Vagina (tissue), 2 donors: ENCODE measurements at regions not wholly inside any gene's neighbourhood (a gene's known extent, or its start where the extent isn't known, plus 50 kb on each side); places are given as distances from the start of the nearest gene placed in this dataset.

Source experiments
- POLR2AphosphoS5 ChIP-seq, 2 donors: sonication (generic); formaldehyde crosslinking; IDR thresholded peaks; one replicate each; pipeline ENCODE4 v1.9.0; 2017; ENCODE audit warnings: antibody characterized with exemption in 2 of 2, mild to moderate bottlenecking in 2 of 2, low read depth in 1 of 2; ENCODE audit not compliant: insufficient read depth in 1 of 2
- TF ChIP-seq, protein P1 (sequence below), 3 experiments: fragments of 450-650 bp in 2 of 3; fragments of 200-600 bp in 1 of 3; sonication (generic) in 1 of 3; IDR thresholded peaks; one replicate each; pipeline ENCODE4 v1.5.1; 2017 to 2019; ENCODE audit warnings: antibody characterized with exemption in 3 of 3, mild to moderate bottlenecking in 2 of 3, moderate library complexity in 2 of 3

DNA sequence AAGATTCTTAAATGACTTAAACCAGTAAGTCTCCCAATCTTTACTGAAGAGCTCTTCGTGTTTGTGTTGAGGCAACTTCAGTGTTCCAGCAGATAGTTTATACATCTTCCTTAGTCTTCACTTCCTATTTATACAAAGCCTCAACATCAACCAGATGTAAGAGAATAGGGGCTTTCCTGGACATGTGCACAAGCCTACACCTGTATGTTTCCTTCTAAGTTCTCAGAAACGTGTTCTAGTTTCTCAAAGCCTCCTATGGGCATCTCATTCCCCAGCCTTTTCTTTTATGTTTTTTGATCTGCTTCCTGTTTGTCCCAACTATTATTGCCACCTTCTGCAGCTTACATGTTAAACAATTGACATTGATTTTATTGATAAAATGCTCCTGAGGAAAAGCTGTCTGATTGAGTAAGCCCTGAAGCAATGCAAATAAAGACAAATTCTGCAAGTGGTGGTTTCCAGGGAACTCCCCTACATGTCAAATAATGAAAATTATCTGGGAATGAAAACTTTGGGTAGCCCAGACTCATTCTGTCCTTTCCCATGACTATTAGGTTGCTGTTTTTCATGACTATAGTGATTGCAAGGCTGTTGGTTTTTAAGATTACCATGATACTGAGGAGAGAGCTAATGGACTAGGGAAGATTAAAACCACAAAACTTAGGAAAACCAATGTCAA is 663.3 kb upstream of the ACVR2A start:
- TF ChIP-seq POLR2AphosphoS5 (IDR thresholded peaks at IDR 0.05; ENCODE audit: insufficient read depth in 1 of 2, low read depth in 1 of 2), result no peak
- TF ChIP-seq, protein P1, sequence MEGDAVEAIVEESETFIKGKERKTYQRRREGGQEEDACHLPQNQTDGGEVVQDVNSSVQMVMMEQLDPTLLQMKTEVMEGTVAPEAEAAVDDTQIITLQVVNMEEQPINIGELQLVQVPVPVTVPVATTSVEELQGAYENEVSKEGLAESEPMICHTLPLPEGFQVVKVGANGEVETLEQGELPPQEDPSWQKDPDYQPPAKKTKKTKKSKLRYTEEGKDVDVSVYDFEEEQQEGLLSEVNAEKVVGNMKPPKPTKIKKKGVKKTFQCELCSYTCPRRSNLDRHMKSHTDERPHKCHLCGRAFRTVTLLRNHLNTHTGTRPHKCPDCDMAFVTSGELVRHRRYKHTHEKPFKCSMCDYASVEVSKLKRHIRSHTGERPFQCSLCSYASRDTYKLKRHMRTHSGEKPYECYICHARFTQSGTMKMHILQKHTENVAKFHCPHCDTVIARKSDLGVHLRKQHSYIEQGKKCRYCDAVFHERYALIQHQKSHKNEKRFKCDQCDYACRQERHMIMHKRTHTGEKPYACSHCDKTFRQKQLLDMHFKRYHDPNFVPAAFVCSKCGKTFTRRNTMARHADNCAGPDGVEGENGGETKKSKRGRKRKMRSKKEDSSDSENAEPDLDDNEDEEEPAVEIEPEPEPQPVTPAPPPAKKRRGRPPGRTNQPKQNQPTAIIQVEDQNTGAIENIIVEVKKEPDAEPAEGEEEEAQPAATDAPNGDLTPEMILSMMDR (IDR thresholded peaks at IDR 0.05), result no peak
